HCT116 (cell line): ENCODE measurements at regions not wholly inside any gene's neighbourhood (a gene's known extent, or its start where the extent isn't known, plus 50 kb on each side); places are given as distances from the start of the nearest gene placed in this dataset.

Source experiments
- ATAC-seq: fragments of 200-7000 bp; cut with Tn5 transposase; 2 replicates; pipeline ENCODE4 v1.9.1; 2020; ENCODE audit warnings: mild to moderate bottlenecking, moderate library complexity
- BruUV-seq: library from RNA; stranded (reverse); fragments of 400-500 nt; replicated peaks from 2 replicates; lab custom pipeline; 2021; lab: Mats Ljungman, UMichigan
- CTCF ChIA-PET: fragments of 300-600 bp; sonication (Branson Sonifier 250); formaldehyde crosslinking; loops from one replicate; lab custom pipeline; 2021; ENCODE audit warnings: antibody characterized with exemption; lab: Charles Lee
- POLR2A ChIA-PET: fragments of 300-600, 350-600 bp; sonication (Branson Sonifier 250); formaldehyde crosslinking; loops from one replicate; lab custom pipeline; 2021; ENCODE audit warnings: antibody characterized with exemption; lab: Charles Lee
- RAD21 ChIA-PET, 2 experiments: fragments of 300-600 bp; sonication (Branson Sonifier 250); formaldehyde crosslinking; loops; one replicate each; lab custom pipeline; 2023; ENCODE audit warnings: low total read pairs in 2 of 2; ENCODE audit not compliant: uncharacterized antibody in 2 of 2, unreplicated experiment in 2 of 2, low non-redundant PET in 1 of 2; lab: Charles Lee
- DNase-seq: peaks from one replicate; pipeline ENCODE4 v3.0.0-alpha.2; 2010; ENCODE audit warnings: low read depth, low spot score
- H2AFZ ChIP-seq: fragments of 200-600 bp; shearing (Covaris generic), sonication (generic); 2 replicates; pipeline ENCODE4 v1.6.1; 2017; ENCODE audit warnings: low read depth, mixed run types, mixed read lengths, antibody characterized with exemption, low read length; ENCODE audit not compliant: poor library complexity, severe bottlenecking
- H3K27ac ChIP-seq: 2 replicates; pipeline ENCODE4 v1.5.1; 2012; ENCODE audit warnings: low read depth, low read length
- H3K27me3 ChIP-seq: fragments of 200-600 bp; sonication (generic); 2 replicates; pipeline ENCODE4 v1.6.1; 2016; ENCODE audit warnings: mixed run types, low read length, mixed read lengths; ENCODE audit not compliant: insufficient read depth
- H3K36me3 ChIP-seq, 2 experiments: fragments of 200-500 bp in 1 of 2; fragments of 200-600 bp in 1 of 2; sonication (Bioruptor generic) in 1 of 2; sonication (generic) in 1 of 2; 2 replicates each; pipeline versions ENCODE4 v1.5.1 to v1.6.1; 2014 to 2016; ENCODE audit warnings: low read length in 2 of 2, inconsistent platforms in 1 of 2, mixed read lengths in 1 of 2, mixed run types in 1 of 2; ENCODE audit not compliant: insufficient read depth in 2 of 2, control insufficient read depth in 1 of 2
- H3K4me1 ChIP-seq, 2 experiments: fragments of 200-600 bp in 1 of 2; sonication (generic) in 1 of 2; 2 replicates each; pipeline versions ENCODE4 v1.5.1 to v1.6.1; 2012 to 2017; ENCODE audit warnings: low read length in 2 of 2, inconsistent platforms in 1 of 2, mild to moderate bottlenecking in 1 of 2, mixed read lengths in 1 of 2, mixed run types in 1 of 2, moderate library complexity in 1 of 2; ENCODE audit not compliant: insufficient read depth in 2 of 2, control insufficient read depth in 1 of 2
- H3K4me2 ChIP-seq: fragments of 200-600 bp; sonication (generic); 2 replicates; pipeline ENCODE4 v1.6.1; 2017; ENCODE audit warnings: mixed run types, low read length, mixed read lengths
- H3K4me3 ChIP-seq, 2 experiments: fragments of 200-600 bp in 1 of 2; sonication (generic) in 1 of 2; replicated peaks in 1 of 2; 2 replicates each; pipeline ENCODE4 v1.5.1; 2011 to 2016; ENCODE audit warnings: low read length in 2 of 2, control low read depth in 1 of 2, low read depth in 1 of 2, mild to moderate bottlenecking in 1 of 2, mixed read lengths in 1 of 2, mixed run types in 1 of 2
- H3K79me2 ChIP-seq: fragments of 200-600 bp; sonication (generic); 2 replicates; pipeline ENCODE4 v1.6.1; 2017; ENCODE audit warnings: mild to moderate bottlenecking, mixed run types, low read length, moderate library complexity, mixed read lengths; ENCODE audit not compliant: insufficient read depth
- H3K9ac ChIP-seq: fragments of 200-600 bp; sonication (generic); 2 replicates; pipeline ENCODE4 v1.6.1; 2016; ENCODE audit warnings: low read length, mixed read lengths
- H3K9me2 ChIP-seq: fragments of 200-600 bp; sonication (generic), shearing (Covaris generic); 2 replicates; pipeline ENCODE4 v1.6.1; 2017; ENCODE audit warnings: mixed run types, mild to moderate bottlenecking, moderate library complexity; ENCODE audit not compliant: insufficient read depth
- H3K9me3 ChIP-seq, 2 experiments: fragments of 200-500 bp in 1 of 2; fragments of 200-600 bp in 1 of 2; sonication (Bioruptor generic) in 1 of 2; sonication (generic) in 1 of 2; 2 replicates each; pipeline ENCODE4 v1.6.1; 2014 to 2017; ENCODE audit warnings: low read length in 2 of 2, mixed read lengths in 2 of 2, inconsistent platforms in 1 of 2, low read depth in 1 of 2, mild to moderate bottlenecking in 1 of 2, mixed run types in 1 of 2, moderate library complexity in 1 of 2; ENCODE audit not compliant: control insufficient read depth in 1 of 2, insufficient read depth in 1 of 2
- H4K20me1 ChIP-seq: fragments of 200-600 bp; sonication (generic), shearing (Covaris generic); 2 replicates; pipeline ENCODE4 v1.6.1; 2017; ENCODE audit warnings: mixed run types, mild to moderate bottlenecking, moderate library complexity; ENCODE audit not compliant: insufficient read depth
- CEBPB ChIP-seq: IDR thresholded peaks from 2 replicates; pipeline ENCODE4 v1.6.1; 2012; ENCODE audit warnings: low read depth
- ELF1 ChIP-seq: IDR thresholded peaks from 2 replicates; pipeline ENCODE4 v1.6.1; 2012; ENCODE audit warnings: low read depth, borderline replicate concordance
- EZH2 ChIP-seq: fragments of 200-600 bp; sonication (generic); IDR thresholded peaks from 2 replicates; pipeline ENCODE4 v1.6.1; 2017; ENCODE audit warnings: antibody characterized with exemption, mixed run types
- EZH2phosphoT487 ChIP-seq: fragments of 200-600 bp; IDR thresholded peaks from 2 replicates; pipeline ENCODE4 v1.6.1; 2018; ENCODE audit warnings: antibody characterized with exemption, borderline replicate concordance
- FOSL1 ChIP-seq: IDR thresholded peaks from 2 replicates; pipeline ENCODE4 v1.6.1; 2012; ENCODE audit warnings: low read depth
- JUND ChIP-seq: IDR thresholded peaks from 2 replicates; pipeline ENCODE4 v1.6.1; 2012
- POLR2AphosphoS5 ChIP-seq: IDR thresholded peaks from 2 replicates; pipeline ENCODE4 v1.6.1; 2011; ENCODE audit warnings: mild to moderate bottlenecking, low read depth, low read length, moderate library complexity
- RAD21 ChIP-seq: IDR thresholded peaks from 2 replicates; pipeline ENCODE4 v1.6.1; 2012; ENCODE audit warnings: low read depth, mild to moderate bottlenecking
- SIN3A ChIP-seq: IDR thresholded peaks from 2 replicates; pipeline ENCODE4 v1.6.1; 2012; ENCODE audit warnings: low read depth
- SRF ChIP-seq: IDR thresholded peaks from 2 replicates; pipeline ENCODE4 v1.6.1; 2012; ENCODE audit warnings: low read depth
- YY1 ChIP-seq: IDR thresholded peaks from 2 replicates; pipeline ENCODE4 v1.6.1; 2011; ENCODE audit warnings: low read length, low read depth, moderate library complexity, mild to moderate bottlenecking; ENCODE audit not compliant: insufficient replicate concordance; ENCODE audit errors: extremely low read depth
- ZFX ChIP-seq: fragments of 450-650 bp; IDR thresholded peaks from 2 replicates; pipeline ENCODE4 v1.6.1; 2017
- ZNF274 ChIP-seq: fragments of 200-500 bp; sonication (Bioruptor generic); IDR thresholded peaks from 2 replicates; pipeline ENCODE4 v1.6.1; 2014; ENCODE audit warnings: mild to moderate bottlenecking, low read depth, low read length, inconsistent platforms
- intact Hi-C: fragments of 100-400 bp; cut with micrococcal nuclease; formaldehyde crosslinking; loops from 2 replicates; pipeline ENCODE4 v1.10.0; 2022
- TF ChIP-seq, protein P1 (sequence below): IDR thresholded peaks from 2 replicates; pipeline ENCODE4 v1.6.1; 2012
- TF ChIP-seq, protein P2 (sequence below), 3 experiments: fragments of 200-600 bp in 1 of 3; sonication (generic) in 1 of 3; IDR thresholded peaks in 2 of 3; conservative IDR thresholded peaks in 1 of 3; 2 replicates each; pipeline ENCODE4 v1.5.1; 2012 to 2017; ENCODE audit warnings: low read depth in 2 of 3, low read length in 2 of 3, antibody characterized with exemption in 1 of 3, borderline replicate concordance in 1 of 3, control low read depth in 1 of 3, mild to moderate bottlenecking in 1 of 3, mixed read lengths in 1 of 3, mixed run types in 1 of 3, moderate library complexity in 1 of 3; ENCODE audit not compliant: insufficient read depth in 1 of 3
- TF ChIP-seq, protein P3 (sequence below): IDR thresholded peaks from 2 replicates; pipeline ENCODE4 v1.6.1; 2012
- TF ChIP-seq, protein P4 (sequence below): IDR thresholded peaks from 2 replicates; pipeline ENCODE4 v1.6.1; 2011; ENCODE audit warnings: mild to moderate bottlenecking, low read length, moderate library complexity; ENCODE audit not compliant: insufficient replicate concordance; ENCODE audit errors: extremely low read depth
- TF ChIP-seq, protein P5 (sequence below): IDR thresholded peaks from 2 replicates; pipeline ENCODE4 v1.6.1; 2012; ENCODE audit warnings: low read depth

DNA sequence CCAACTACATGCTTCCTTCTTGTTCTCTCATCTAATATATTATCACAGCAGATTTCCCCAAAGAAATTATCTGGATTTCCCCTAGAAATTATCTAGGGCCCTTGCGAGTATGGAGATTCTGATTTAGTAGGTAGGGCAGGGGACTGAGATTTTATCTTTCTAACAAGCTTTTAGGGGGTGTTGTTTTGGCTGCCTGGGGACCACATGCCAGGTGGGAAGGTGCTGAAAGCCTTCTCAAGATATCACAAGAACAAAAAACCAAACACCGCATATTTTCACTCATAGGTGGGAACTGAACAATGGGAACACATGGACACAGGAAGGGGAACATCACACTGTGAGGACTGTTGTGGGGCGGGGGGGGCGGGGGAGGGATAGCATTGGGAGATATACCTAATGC lies 146.5 kb upstream of the CDH10 start (continued):
- TF ChIP-seq, protein P1, sequence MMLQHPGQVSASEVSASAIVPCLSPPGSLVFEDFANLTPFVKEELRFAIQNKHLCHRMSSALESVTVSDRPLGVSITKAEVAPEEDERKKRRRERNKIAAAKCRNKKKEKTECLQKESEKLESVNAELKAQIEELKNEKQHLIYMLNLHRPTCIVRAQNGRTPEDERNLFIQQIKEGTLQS, result no peak
- TF ChIP-seq SIN3A (no peak), FOSL1 (no peak), YY1 (no peak)

DNA sequence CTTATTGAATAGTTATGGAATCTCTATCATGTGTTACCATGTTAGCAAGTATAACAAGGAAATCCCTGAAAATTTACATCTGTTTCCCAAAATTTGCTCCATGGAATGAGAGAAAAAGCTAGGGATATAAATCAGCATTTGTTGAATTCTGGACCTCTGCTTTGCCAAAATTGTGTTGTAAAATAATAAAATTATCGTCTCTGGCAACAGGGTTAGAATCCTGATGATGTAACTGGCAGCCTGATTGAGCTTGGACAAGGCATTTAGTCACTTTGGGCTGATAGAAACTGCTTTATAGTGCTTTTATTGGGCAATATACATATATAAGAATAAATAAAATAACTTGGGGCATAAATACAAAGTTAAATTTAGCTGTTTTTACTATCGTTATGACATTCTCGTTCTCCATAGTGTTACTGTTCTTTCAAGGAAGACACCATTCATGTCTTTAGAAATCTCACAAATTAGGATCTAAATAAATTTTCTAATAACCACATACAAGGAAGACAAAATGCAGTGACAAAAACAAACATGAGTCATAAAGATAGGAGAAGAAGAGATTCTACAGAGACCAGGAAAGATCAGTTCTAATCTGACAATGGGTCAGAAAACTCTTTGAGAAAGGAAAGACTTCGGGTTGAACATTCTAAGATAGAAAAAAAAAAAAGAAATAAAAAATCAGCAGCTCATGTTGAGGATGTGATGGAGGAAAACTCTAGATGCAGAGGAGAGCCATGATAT lies 145.0 kb upstream of the CDH10 start:
- Histone ChIP-seq H3K36me3 (no peaks in the 10 kb centered on the region), H4K20me1 (no peaks in the 10 kb centered on the region), H3K4me2 (no peak overlapping the region), H3K4me3 (no peak overlapping the region), H3K9me3 (peaks cover 3 to 22% of the 10 kb centered on the region in 2 experiments; a peak in 2 of 4 replicates), H3K4me1 (no peaks in the 10 kb centered on the region), H2AFZ (no peak overlapping the region), H3K27me3 (no peaks in the 10 kb centered on the region), H3K9ac (no peak overlapping the region), H3K27ac (no peak overlapping the region), H3K79me2 (no peaks in the 10 kb centered on the region), H3K9me2 (no peaks in the 10 kb centered on the region)
- no peak for ATAC-seq
- ChIA-PET RAD21 (no interaction called here), POLR2A (no interaction called here), CTCF (no interaction called here)
- DNase-seq, result no peak
- intact Hi-C loops, result no loop called here
- BruUV-seq, result no TSS peak
- TF ChIP-seq ELF1, result no peak
- TF ChIP-seq RAD21, result no peak
- TF ChIP-seq ZNF274, result no peak
- no peak for TF ChIP-seq POLR2AphosphoS5
- TF ChIP-seq, protein P2, sequence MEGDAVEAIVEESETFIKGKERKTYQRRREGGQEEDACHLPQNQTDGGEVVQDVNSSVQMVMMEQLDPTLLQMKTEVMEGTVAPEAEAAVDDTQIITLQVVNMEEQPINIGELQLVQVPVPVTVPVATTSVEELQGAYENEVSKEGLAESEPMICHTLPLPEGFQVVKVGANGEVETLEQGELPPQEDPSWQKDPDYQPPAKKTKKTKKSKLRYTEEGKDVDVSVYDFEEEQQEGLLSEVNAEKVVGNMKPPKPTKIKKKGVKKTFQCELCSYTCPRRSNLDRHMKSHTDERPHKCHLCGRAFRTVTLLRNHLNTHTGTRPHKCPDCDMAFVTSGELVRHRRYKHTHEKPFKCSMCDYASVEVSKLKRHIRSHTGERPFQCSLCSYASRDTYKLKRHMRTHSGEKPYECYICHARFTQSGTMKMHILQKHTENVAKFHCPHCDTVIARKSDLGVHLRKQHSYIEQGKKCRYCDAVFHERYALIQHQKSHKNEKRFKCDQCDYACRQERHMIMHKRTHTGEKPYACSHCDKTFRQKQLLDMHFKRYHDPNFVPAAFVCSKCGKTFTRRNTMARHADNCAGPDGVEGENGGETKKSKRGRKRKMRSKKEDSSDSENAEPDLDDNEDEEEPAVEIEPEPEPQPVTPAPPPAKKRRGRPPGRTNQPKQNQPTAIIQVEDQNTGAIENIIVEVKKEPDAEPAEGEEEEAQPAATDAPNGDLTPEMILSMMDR (IDR thresholded peaks at IDR 0.05 in 2 of 3, conservative IDR thresholded peaks at IDR 0.05 in 1 of 3; ENCODE audit: borderline replicate concordance in 1 of 3, insufficient read depth in 1 of 3, low read depth in 2 of 3, low read length in 2 of 3), result no peak
- TF ChIP-seq, protein P3, sequence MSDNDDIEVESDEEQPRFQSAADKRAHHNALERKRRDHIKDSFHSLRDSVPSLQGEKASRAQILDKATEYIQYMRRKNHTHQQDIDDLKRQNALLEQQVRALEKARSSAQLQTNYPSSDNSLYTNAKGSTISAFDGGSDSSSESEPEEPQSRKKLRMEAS, result no peak
- no peak for TF ChIP-seq JUND
- TF ChIP-seq SIN3A, result no peak
- no peak for TF ChIP-seq SRF
- no peak for TF ChIP-seq EZH2phosphoT487
- TF ChIP-seq EZH2, result no peak
- TF ChIP-seq CEBPB, result no peak
- TF ChIP-seq, protein P4, sequence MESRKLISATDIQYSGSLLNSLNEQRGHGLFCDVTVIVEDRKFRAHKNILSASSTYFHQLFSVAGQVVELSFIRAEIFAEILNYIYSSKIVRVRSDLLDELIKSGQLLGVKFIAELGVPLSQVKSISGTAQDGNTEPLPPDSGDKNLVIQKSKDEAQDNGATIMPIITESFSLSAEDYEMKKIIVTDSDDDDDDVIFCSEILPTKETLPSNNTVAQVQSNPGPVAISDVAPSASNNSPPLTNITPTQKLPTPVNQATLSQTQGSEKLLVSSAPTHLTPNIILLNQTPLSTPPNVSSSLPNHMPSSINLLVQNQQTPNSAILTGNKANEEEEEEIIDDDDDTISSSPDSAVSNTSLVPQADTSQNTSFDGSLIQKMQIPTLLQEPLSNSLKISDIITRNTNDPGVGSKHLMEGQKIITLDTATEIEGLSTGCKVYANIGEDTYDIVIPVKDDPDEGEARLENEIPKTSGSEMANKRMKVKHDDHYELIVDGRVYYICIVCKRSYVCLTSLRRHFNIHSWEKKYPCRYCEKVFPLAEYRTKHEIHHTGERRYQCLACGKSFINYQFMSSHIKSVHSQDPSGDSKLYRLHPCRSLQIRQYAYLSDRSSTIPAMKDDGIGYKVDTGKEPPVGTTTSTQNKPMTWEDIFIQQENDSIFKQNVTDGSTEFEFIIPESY, result no peak
- TF ChIP-seq ZFX, result no peak
- TF ChIP-seq, protein P5, sequence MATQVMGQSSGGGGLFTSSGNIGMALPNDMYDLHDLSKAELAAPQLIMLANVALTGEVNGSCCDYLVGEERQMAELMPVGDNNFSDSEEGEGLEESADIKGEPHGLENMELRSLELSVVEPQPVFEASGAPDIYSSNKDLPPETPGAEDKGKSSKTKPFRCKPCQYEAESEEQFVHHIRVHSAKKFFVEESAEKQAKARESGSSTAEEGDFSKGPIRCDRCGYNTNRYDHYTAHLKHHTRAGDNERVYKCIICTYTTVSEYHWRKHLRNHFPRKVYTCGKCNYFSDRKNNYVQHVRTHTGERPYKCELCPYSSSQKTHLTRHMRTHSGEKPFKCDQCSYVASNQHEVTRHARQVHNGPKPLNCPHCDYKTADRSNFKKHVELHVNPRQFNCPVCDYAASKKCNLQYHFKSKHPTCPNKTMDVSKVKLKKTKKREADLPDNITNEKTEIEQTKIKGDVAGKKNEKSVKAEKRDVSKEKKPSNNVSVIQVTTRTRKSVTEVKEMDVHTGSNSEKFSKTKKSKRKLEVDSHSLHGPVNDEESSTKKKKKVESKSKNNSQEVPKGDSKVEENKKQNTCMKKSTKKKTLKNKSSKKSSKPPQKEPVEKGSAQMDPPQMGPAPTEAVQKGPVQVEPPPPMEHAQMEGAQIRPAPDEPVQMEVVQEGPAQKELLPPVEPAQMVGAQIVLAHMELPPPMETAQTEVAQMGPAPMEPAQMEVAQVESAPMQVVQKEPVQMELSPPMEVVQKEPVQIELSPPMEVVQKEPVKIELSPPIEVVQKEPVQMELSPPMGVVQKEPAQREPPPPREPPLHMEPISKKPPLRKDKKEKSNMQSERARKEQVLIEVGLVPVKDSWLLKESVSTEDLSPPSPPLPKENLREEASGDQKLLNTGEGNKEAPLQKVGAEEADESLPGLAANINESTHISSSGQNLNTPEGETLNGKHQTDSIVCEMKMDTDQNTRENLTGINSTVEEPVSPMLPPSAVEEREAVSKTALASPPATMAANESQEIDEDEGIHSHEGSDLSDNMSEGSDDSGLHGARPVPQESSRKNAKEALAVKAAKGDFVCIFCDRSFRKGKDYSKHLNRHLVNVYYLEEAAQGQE, result no peak
